K562 (cell line): ENCODE measurements at regions not wholly inside any gene's neighbourhood (a gene's known extent, or its start where the extent isn't known, plus 50 kb on each side); places are given as distances from the start of the nearest gene placed in this dataset.

Source experiments
- ATAC-seq: fragments of 200-7000 bp; cut with Tn5 transposase; 3 replicates; pipeline ENCODE4 v1.9.1; 2020; ENCODE audit warnings: moderate library complexity
- BruUV-seq: library from RNA; stranded (reverse); fragments of 400-500 nt; replicated peaks from 2 replicates; lab custom pipeline; 2021; lab: Mats Ljungman, UMichigan
- CTCF ChIA-PET: fragments of 300-600 bp; formaldehyde crosslinking; extraction: SDS; loops from one replicate; lab custom pipeline; 2021; ENCODE audit warnings: low intra/inter-chr PET ratio; lab: Yijun Ruan, JAX
- POLR2A ChIA-PET: fragments of 300-600, 350-650 bp; sonication (Branson Sonifier 250); formaldehyde crosslinking; extraction: SDS; loops from one replicate; lab custom pipeline; 2021; ENCODE audit warnings: antibody characterized with exemption, inconsistent platforms; lab: Yijun Ruan, JAX
- DNase-seq, 4 experiments: peaks; one replicate each; pipeline versions ENCODE4 v3.0.0 to v3.0.0-alpha.2; 2011 to 2018; ENCODE audit warnings: low spot score in 3 of 4, mixed read lengths in 3 of 4; ENCODE audit errors: extremely low read depth in 1 of 4
- FAIRE-seq: peaks from 2 replicates; lab custom pipeline; 2011; peaks lifted over from hg19 to GRCh38; lab: Jason Lieb, UNC
- H2AFZ ChIP-seq: 2 replicates; pipeline ENCODE4 v1.6.0; 2011; ENCODE audit warnings: low read depth, low read length, control low read depth, inconsistent platforms
- H3K27ac ChIP-seq: fragments of 200-600 bp; 3 replicates; pipeline ENCODE4 v1.8.0; 2011; ENCODE audit warnings: low read depth, mild to moderate bottlenecking, control low read depth, inconsistent platforms, low read length, moderate library complexity, mixed read lengths; ENCODE audit errors: extremely low read depth
- H3K27me3 ChIP-seq, 2 experiments: fragments of 300-600 bp in 1 of 2; 2 replicates in 1 of 2; 3 replicates in 1 of 2; pipeline versions ENCODE4 v1.6.0 to v1.8.0; 2011; ENCODE audit warnings: inconsistent platforms in 2 of 2, low read length in 2 of 2, mild to moderate bottlenecking in 1 of 2, mixed read lengths in 1 of 2, moderate library complexity in 1 of 2; ENCODE audit not compliant: control insufficient read depth in 2 of 2, insufficient read depth in 2 of 2
- H3K36me3 ChIP-seq: fragments of 300-600 bp; 3 replicates; pipeline ENCODE4 v1.8.0; 2011; ENCODE audit warnings: mild to moderate bottlenecking, low read length, inconsistent platforms; ENCODE audit not compliant: control insufficient read depth, insufficient read depth
- H3K4me1 ChIP-seq, 2 experiments: fragments of 200-600 bp in 1 of 2; replicated peaks in 1 of 2; 2 replicates in 1 of 2; 3 replicates in 1 of 2; pipeline versions ENCODE4 v1.5.1 to v1.8.0; 2011; ENCODE audit warnings: inconsistent platforms in 2 of 2, low read length in 2 of 2, mild to moderate bottlenecking in 1 of 2, mixed read lengths in 1 of 2, moderate library complexity in 1 of 2; ENCODE audit not compliant: control insufficient read depth in 2 of 2, insufficient read depth in 2 of 2
- H3K4me2 ChIP-seq: 2 replicates; pipeline ENCODE4 v1.6.1; 2011; ENCODE audit warnings: low read length, control low read depth, inconsistent platforms, mixed read lengths; ENCODE audit not compliant: insufficient read depth
- H3K4me3 ChIP-seq: fragments of 200-600 bp; sonication (generic), shearing (Covaris generic); 2 replicates; pipeline ENCODE4 v1.5.1; 2016; ENCODE audit warnings: control low read depth, inconsistent platforms
- H3K79me2 ChIP-seq: fragments of 200-600 bp; 3 replicates; pipeline ENCODE4 v1.8.0; 2011; ENCODE audit warnings: low read length, inconsistent platforms; ENCODE audit not compliant: control insufficient read depth, insufficient read depth
- H3K9ac ChIP-seq, 2 experiments: 2 replicates each; pipeline versions ENCODE4 v1.6.0 to v1.6.1; 2011; ENCODE audit warnings: low read depth in 2 of 2, low read length in 2 of 2, control low read depth in 1 of 2, inconsistent platforms in 1 of 2, mild to moderate bottlenecking in 1 of 2, mixed read lengths in 1 of 2; ENCODE audit not compliant: insufficient read depth in 1 of 2
- H3K9me1 ChIP-seq: one replicate; pipeline ENCODE4 v1.6.0; 2011; ENCODE audit warnings: inconsistent platforms, mild to moderate bottlenecking, low read length, moderate library complexity; ENCODE audit not compliant: control insufficient read depth, insufficient read depth
- H3K9me3 ChIP-seq: replicated peaks from 2 replicates; pipeline ENCODE4 v1.5.1; 2011; ENCODE audit warnings: low read depth, low read length, inconsistent platforms; ENCODE audit not compliant: control insufficient read depth, insufficient read depth
- H4K20me1 ChIP-seq: replicated peaks from 2 replicates; pipeline ENCODE4 v1.6.1; 2011; ENCODE audit warnings: low read length, inconsistent platforms, mixed read lengths; ENCODE audit not compliant: control insufficient read depth, insufficient read depth
- CEBPB ChIP-seq: fragments of 450-650 bp; IDR thresholded peaks from 2 replicates; pipeline ENCODE4 v1.6.1; 2016; ENCODE audit warnings: missing genetic modification characterization, missing compliant biosample characterization
- CEBPG ChIP-seq, 3 experiments: fragments of 200-800 bp in 1 of 3; sonication (Bioruptor generic) in 1 of 3; sonication (generic) in 1 of 3; formaldehyde crosslinking in 1 of 3; IDR thresholded peaks in 2 of 3; conservative IDR thresholded peaks in 1 of 3; 2 replicates each; pipeline versions ENCODE4 v1.6.1 to v1.8.0; 2016 to 2022; ENCODE audit warnings: missing compliant biosample characterization in 2 of 3, missing genetic modification characterization in 2 of 3, mild to moderate bottlenecking in 1 of 3, missing genetic modification reagents in 1 of 3
- DLX4 ChIP-seq: fragments of 250-450 bp; sonication (Bioruptor Pico); IDR thresholded peaks from 2 replicates; pipeline ENCODE4 v1.6.1; 2021; ENCODE audit warnings: mild to moderate bottlenecking
- DNMT1 ChIP-seq: fragments of 450-650 bp; IDR thresholded peaks from 2 replicates; pipeline ENCODE4 v1.6.1; 2016; ENCODE audit warnings: antibody characterized with exemption, mild to moderate bottlenecking
- FOXP4 ChIP-seq: sonication (generic); formaldehyde crosslinking; IDR thresholded peaks from 2 replicates; pipeline ENCODE4 v1.8.0; 2022; ENCODE audit warnings: mild to moderate bottlenecking, missing genetic modification reagents, borderline replicate concordance
- HMG20B ChIP-seq: fragments of 250-450 bp; sonication (Bioruptor Pico); IDR thresholded peaks from 2 replicates; pipeline ENCODE4 v1.5.0; 2021; ENCODE audit warnings: mild to moderate bottlenecking
- KDM5B ChIP-seq: fragments of 200-600 bp; sonication (generic); IDR thresholded peaks from 2 replicates; pipeline ENCODE4 v1.6.1; 2012; ENCODE audit warnings: low read depth, mild to moderate bottlenecking, moderate library complexity, low read length, control low read depth, inconsistent platforms; ENCODE audit not compliant: insufficient replicate concordance
- RCOR1 ChIP-seq, 2 experiments: IDR thresholded peaks; 2 replicates each; pipeline ENCODE4 v1.6.1; 2012; ENCODE audit warnings: low read depth in 2 of 2, low read length in 2 of 2, borderline replicate concordance in 1 of 2, improper control_type of control experiment in 1 of 2
- SPI1 ChIP-seq: IDR thresholded peaks from 2 replicates; pipeline ENCODE4 v1.6.1; 2011; ENCODE audit warnings: low read depth, low read length, control low read depth, borderline replicate concordance
- ZNF583 ChIP-seq: fragments of 250-450 bp; sonication (Bioruptor Pico); IDR thresholded peaks from 2 replicates; pipeline ENCODE4 v1.4.0; 2020
- WGBS: fragments of 100-300 bp; shearing (Covaris generic); methylation state at CpG from one replicate; pipeline ENCODE4 v1.1.6; 2016; ENCODE audit warnings: low coverage, mixed read lengths; ENCODE audit not compliant: insufficient coverage; ENCODE audit errors: missing lambda C conversion rate; 5-methylcytosine and 5-hydroxymethylcytosine counted together
- in situ Hi-C: fragments of 300-500 bp; cut with MboI; formaldehyde crosslinking; loops from 4 replicates; pipeline ENCODE4 v1.15.0; 2018; ENCODE audit warnings: inconsistent platforms, mixed read lengths
- intact Hi-C: fragments of 100-400 bp; cut with micrococcal nuclease; formaldehyde crosslinking; loops from 2 replicates; pipeline ENCODE4 v1.14.2; 2022
- TF ChIP-seq, protein P1 (sequence below): fragments of 250-450 bp; sonication (Bioruptor Pico); IDR thresholded peaks from 2 replicates; pipeline ENCODE4 v1.4.0; 2020; ENCODE audit warnings: mild to moderate bottlenecking, moderate library complexity

DNA sequence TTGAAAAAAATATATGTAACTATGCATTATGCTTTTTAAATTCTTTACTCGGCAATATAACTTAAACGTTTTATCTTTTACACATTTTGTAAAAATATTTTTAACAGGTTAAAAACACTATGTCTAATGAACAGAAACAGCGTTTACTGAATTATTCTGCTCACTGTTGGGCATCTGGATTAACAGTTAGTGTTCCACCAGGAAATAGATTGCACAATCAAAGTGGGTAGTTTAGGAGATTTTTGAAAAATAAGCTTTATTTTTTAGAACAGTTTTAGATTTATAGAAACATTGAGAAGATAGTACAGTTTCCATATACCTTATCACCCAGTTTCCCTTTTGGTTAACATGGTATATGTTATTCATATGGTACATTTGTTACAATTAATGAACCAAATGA is 63.1 kb upstream of the FREM3 start:
- H3K27me3 ChIP-seq, result no peaks in the 10 kb centered on the region
- H2AFZ ChIP-seq, result no peak overlapping the region
- no peaks in the 10 kb centered on the region for H3K9me3 ChIP-seq
- no peak for ATAC-seq
- H3K27ac ChIP-seq, result no peak overlapping the region
- H3K79me2 ChIP-seq, result no peaks in the 10 kb centered on the region
- no peaks in the 10 kb centered on the region for H3K9me1 ChIP-seq
- TF ChIP-seq FOXP4 (CRISPR knock-in tag) (no peak), RCOR1 (IDR thresholded peaks at IDR 0.05; ENCODE audit: borderline replicate concordance in 1 of 2, low read depth in 2 of 2, low read length in 2 of 2) (no peak), DLX4 (CRISPR knock-in tag) (no peak), CEBPB (tag) (peak; percentile 50; the same call in 1 of the 2 replicates), KDM5B (no peak), ZNF583 (no peak), HMG20B (CRISPR knock-in tag) (no peak), SPI1 (no peak), CEBPG (CRISPR knock-in tag; IDR thresholded peaks at IDR 0.05) (no peak), CEBPG (tag; conservative IDR thresholded peaks at IDR 0.05 in 1 of 2, IDR thresholded peaks at IDR 0.05 in 1 of 2) (peak in 1 of 2 experiments; percentile 67; a peak in 2 of 4 replicates), DNMT1 (no peak)
- TF ChIP-seq, protein P1, sequence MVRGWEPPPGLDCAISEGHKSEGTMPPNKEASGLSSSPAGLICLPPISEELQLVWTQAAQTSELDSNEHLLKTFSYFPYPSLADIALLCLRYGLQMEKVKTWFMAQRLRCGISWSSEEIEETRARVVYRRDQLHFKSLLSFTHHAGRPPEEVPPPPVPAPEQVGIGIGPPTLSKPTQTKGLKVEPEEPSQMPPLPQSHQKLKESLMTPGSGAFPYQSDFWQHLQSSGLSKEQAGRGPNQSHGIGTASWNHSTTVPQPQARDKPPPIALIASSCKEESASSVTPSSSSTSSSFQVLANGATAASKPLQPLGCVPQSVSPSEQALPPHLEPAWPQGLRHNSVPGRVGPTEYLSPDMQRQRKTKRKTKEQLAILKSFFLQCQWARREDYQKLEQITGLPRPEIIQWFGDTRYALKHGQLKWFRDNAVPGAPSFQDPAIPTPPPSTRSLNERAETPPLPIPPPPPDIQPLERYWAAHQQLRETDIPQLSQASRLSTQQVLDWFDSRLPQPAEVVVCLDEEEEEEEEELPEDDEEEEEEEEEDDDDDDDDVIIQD (CRISPR knock-in tag), result no peak
- TF ChIP-seq, all 486 proteins: peak for 2
- in situ Hi-C loops, result no loop called here
- Histone ChIP-seq H3K36me3 (no peaks in the 10 kb centered on the region), H3K9ac (no peak overlapping the region), H3K4me2 (no peak overlapping the region), H4K20me1 (no peaks in the 10 kb centered on the region), H3K4me3 (no peak overlapping the region), H3K4me1 (no peaks in the 10 kb centered on the region; a peak in 1 of 5 replicates)
- intact Hi-C loops, result no loop called here
- 8% methylated on average over 3 of the region's 3 CpGs for WGBS
- no peak for DNase-seq
- no TSS peak for BruUV-seq
- CTCF ChIA-PET, result no interaction called here
- FAIRE-seq, result no peak
- POLR2A ChIA-PET, result no interaction called here
